HepG2 (cell line): ENCODE measurements at regions not wholly inside any gene's neighbourhood (a gene's known extent, or its start where the extent isn't known, plus 50 kb on each side); places are given as distances from the start of the nearest gene placed in this dataset.

Experiments used
- CBX2 ChIP-seq, 2 experiments: fragments of 200-600 bp in 1 of 2; sonication (generic); formaldehyde crosslinking in 1 of 2; IDR thresholded peaks; 2 replicates each; pipeline versions ENCODE4 v1.7.0 to v1.8.1; 2018 to 2022; ENCODE audit warnings: low read depth in 2 of 2, low read length in 1 of 2, mild to moderate bottlenecking in 1 of 2, missing genetic modification reagents in 1 of 2
- FOXP4 ChIP-seq: sonication (generic); formaldehyde crosslinking; IDR thresholded peaks from 2 replicates; pipeline ENCODE4 v1.4.0; 2020; ENCODE audit warnings: missing genetic modification reagents
- KDM1A ChIP-seq: IDR thresholded peaks from 2 replicates; pipeline ENCODE4 v1.6.1; 2016; ENCODE audit warnings: missing compliant biosample characterization
- PHF20 ChIP-seq: sonication (generic); formaldehyde crosslinking; IDR thresholded peaks from 2 replicates; pipeline ENCODE4 v1.5.0; 2020; ENCODE audit warnings: mild to moderate bottlenecking, missing genetic modification reagents
- POLR2A ChIP-seq, 2 experiments: IDR thresholded peaks; 2 replicates each; pipeline ENCODE4 v1.6.1; 2011; ENCODE audit warnings: low read depth in 2 of 2, low read length in 2 of 2, mild to moderate bottlenecking in 1 of 2, moderate library complexity in 1 of 2; ENCODE audit not compliant: insufficient read depth in 1 of 2
- SOX6 ChIP-seq, 2 experiments: fragments of 450-650 bp in 1 of 2; sonication (generic) in 1 of 2; formaldehyde crosslinking in 1 of 2; IDR thresholded peaks; 2 replicates each; pipeline versions ENCODE4 v1.4.0 to v1.6.1; 2017 to 2020; ENCODE audit warnings: antibody characterized with exemption in 1 of 2, mild to moderate bottlenecking in 1 of 2, missing genetic modification reagents in 1 of 2

- no peak for TF ChIP-seq FOXP4 (CRISPR knock-in tag)
- TF ChIP-seq POLR2A (IDR thresholded peaks at IDR 0.05; ENCODE audit: insufficient read depth in 1 of 2, low read depth in 2 of 2, low read length in 2 of 2), result no peak
- no peak for TF ChIP-seq CBX2 (IDR thresholded peaks at IDR 0.05; ENCODE audit: low read depth, low read length)
- TF ChIP-seq CBX2 (CRISPR knock-in tag; IDR thresholded peaks at IDR 0.05; ENCODE audit: low read depth), result no peak
- TF ChIP-seq PHF20 (CRISPR knock-in tag), result no peak
- no peak for TF ChIP-seq KDM1A (CRISPR knock-in tag)
- no peak for TF ChIP-seq SOX6 (IDR thresholded peaks at IDR 0.05)
- no peak for TF ChIP-seq SOX6 (CRISPR knock-in tag; IDR thresholded peaks at IDR 0.05)
Observed at GRCh38 chr5:3943859-3944258, 348.2 kb downstream of the IRX1 start.
